Right atrium auricular region (tissue), 2 donors: ENCODE measurements at regions not wholly inside any gene's neighbourhood (a gene's known extent, or its start where the extent isn't known, plus 50 kb on each side); places are given as distances from the start of the nearest gene placed in this dataset.

ENCODE experiments used
- DNase-seq: peaks from one replicate; pipeline ENCODE4 v3.0.0-alpha.2; 2019; ENCODE audit warnings: low spot score
- H3K27ac ChIP-seq, 2 donors: fragments of 200-600 bp; sonication (generic); 1 replicate in 1 of 2; 2 replicates in 1 of 2; pipeline ENCODE4 v1.5.1; 2016 to 2019
- H3K27me3 ChIP-seq, 2 donors: fragments of 200-600 bp; sonication (generic); one replicate each; pipeline versions ENCODE4 v1.5.1 to v1.6.0; 2017 to 2019
- H3K36me3 ChIP-seq: fragments of 200-600 bp; sonication (generic); one replicate; pipeline ENCODE4 v1.5.1; 2016
- H3K4me1 ChIP-seq, 2 donors: fragments of 200-600 bp; sonication (generic); one replicate each; pipeline versions ENCODE4 v1.5.1 to v1.6.0; 2017 to 2019
- H3K4me3 ChIP-seq, 2 donors: fragments of 200-600 bp; sonication (generic); 1 replicate in 1 of 2; 2 replicates in 1 of 2; pipeline ENCODE4 v1.5.1; 2017 to 2019; ENCODE audit warnings: mild to moderate bottlenecking in 1 of 2, moderate library complexity in 1 of 2
- H3K9me3 ChIP-seq, 2 donors: fragments of 200-600 bp; sonication (generic); one replicate each; pipeline ENCODE4 v1.5.1; 2019
- CTCF ChIP-seq, 2 donors: fragments of 200-600 bp; sonication (generic); IDR thresholded peaks; one replicate each; pipeline ENCODE4 v1.5.1; 2019; ENCODE audit warnings: antibody characterized with exemption in 2 of 2

- DNase-seq: no peak
- Histone ChIP-seq H3K36me3 (no peaks in the 10 kb centered on the region), H3K9me3 (no peaks in the 10 kb centered on the region), H3K27me3 (no peaks in the 10 kb centered on the region), H3K27ac (no peak overlapping the region), H3K4me3 (no peak overlapping the region), H3K4me1 (no peaks in the 10 kb centered on the region)
- TF ChIP-seq CTCF (IDR thresholded peaks at IDR 0.05): no peak
These were observed 367.2 kb upstream of the MAN1A1 start for GRCh38 chr6:119716668-119717270.

GRCh38 chr6:119713903-119714302, 364.3 kb upstream of the MAN1A1 start:
- no peak for DNase-seq
- Histone ChIP-seq H3K36me3 (no peaks in the 10 kb centered on the region), H3K27me3 (no peaks in the 10 kb centered on the region), H3K27ac (no peak overlapping the region), H3K9me3 (no peaks in the 10 kb centered on the region), H3K4me3 (no peak overlapping the region), H3K4me1 (no peaks in the 10 kb centered on the region)
- TF ChIP-seq CTCF (IDR thresholded peaks at IDR 0.05): no peak

GRCh38 chr6:119686644-119687043, 337.1 kb upstream of the MAN1A1 start:
- no peak overlapping the region for H3K27ac ChIP-seq
- H3K27me3 ChIP-seq: no peaks in the 10 kb centered on the region
- DNase-seq: no peak
- H3K36me3 ChIP-seq: no peaks in the 10 kb centered on the region
- no peak overlapping the region for H3K4me3 ChIP-seq
- no peaks in the 10 kb centered on the region for H3K4me1 ChIP-seq
- no peaks in the 10 kb centered on the region for H3K9me3 ChIP-seq
- TF ChIP-seq CTCF (IDR thresholded peaks at IDR 0.05): no peak

- no peak overlapping the region for H3K4me3 ChIP-seq
- H3K27me3 ChIP-seq: no peaks in the 10 kb centered on the region
- no peaks in the 10 kb centered on the region for H3K36me3 ChIP-seq
- DNase-seq: no peak
- no peak for TF ChIP-seq CTCF (IDR thresholded peaks at IDR 0.05)
- no peaks in the 10 kb centered on the region for H3K9me3 ChIP-seq
- H3K27ac ChIP-seq: no peak overlapping the region
- no peaks in the 10 kb centered on the region for H3K4me1 ChIP-seq
These were observed 336.7 kb upstream of the MAN1A1 start for GRCh38 chr6:119686240-119686639.

- Histone ChIP-seq H3K9me3 (no peaks in the 10 kb centered on the region), H3K4me3 (no peak overlapping the region), H3K27me3 (no peaks in the 10 kb centered on the region), H3K4me1 (no peaks in the 10 kb centered on the region), H3K27ac (no peak overlapping the region), H3K36me3 (no peaks in the 10 kb centered on the region)
- no peak for DNase-seq
- TF ChIP-seq CTCF (IDR thresholded peaks at IDR 0.05): no peak
These were observed 334.1 kb upstream of the MAN1A1 start for GRCh38 chr6:119683671-119684070.

GRCh38 chr6:119683031-119683430, 333.5 kb upstream of the MAN1A1 start:
- no peaks in the 10 kb centered on the region for H3K9me3 ChIP-seq
- no peak overlapping the region for H3K4me3 ChIP-seq
- no peak for DNase-seq
- TF ChIP-seq CTCF (IDR thresholded peaks at IDR 0.05): no peak
- H3K36me3 ChIP-seq: no peaks in the 10 kb centered on the region
- no peaks in the 10 kb centered on the region for H3K4me1 ChIP-seq
- H3K27ac ChIP-seq: no peak overlapping the region
- no peaks in the 10 kb centered on the region for H3K27me3 ChIP-seq
